BJ (cell line): ENCODE measurements at regions not wholly inside any gene's neighbourhood (a gene's known extent, or its start where the extent isn't known, plus 50 kb on each side); places are given as distances from the start of the nearest gene placed in this dataset.

ENCODE experiments used
- CTCF ChIA-PET: fragments of 350-600 bp; formaldehyde crosslinking; extraction: SDS; loops from one replicate; lab custom pipeline; 2021; ENCODE audit warnings: antibody characterized with exemption, inconsistent platforms; lab: Yijun Ruan, JAX
- POLR2A ChIA-PET: fragments of 300-600 bp; sonication (Branson Sonifier 250); formaldehyde crosslinking; extraction: SDS; loops from one replicate; lab custom pipeline; 2021; ENCODE audit warnings: antibody characterized with exemption; lab: Charles Lee
- DNase-seq: peaks from one replicate; pipeline ENCODE4 v3.0.0-alpha.2; 2011; ENCODE audit warnings: low read depth
- H3K27me3 ChIP-seq: 2 replicates; pipeline ENCODE4 v1.6.0; 2011; ENCODE audit warnings: low read length; ENCODE audit not compliant: control insufficient read depth, insufficient read depth
- H3K36me3 ChIP-seq: 2 replicates; pipeline ENCODE4 v1.5.1; 2011; ENCODE audit warnings: low read length; ENCODE audit not compliant: control insufficient read depth, insufficient read depth
- H3K4me3 ChIP-seq: 2 replicates; pipeline ENCODE4 v1.5.1; 2011; ENCODE audit warnings: low read depth, mild to moderate bottlenecking, control low read depth, low read length
- TF ChIP-seq, protein P1 (sequence below): IDR thresholded peaks from 2 replicates; pipeline ENCODE4 v1.5.1; 2011; ENCODE audit warnings: low read depth, mild to moderate bottlenecking, control low read depth, inconsistent platforms, low read length, moderate library complexity; ENCODE audit not compliant: insufficient read depth

GRCh38 chr6:140956571-140957369 is 1176.0 kb upstream of the GJE1 start:
- POLR2A ChIA-PET = no interaction called here
- H3K4me3 ChIP-seq = no peak overlapping the region
- no peak for DNase-seq
- TF ChIP-seq, protein P1, sequence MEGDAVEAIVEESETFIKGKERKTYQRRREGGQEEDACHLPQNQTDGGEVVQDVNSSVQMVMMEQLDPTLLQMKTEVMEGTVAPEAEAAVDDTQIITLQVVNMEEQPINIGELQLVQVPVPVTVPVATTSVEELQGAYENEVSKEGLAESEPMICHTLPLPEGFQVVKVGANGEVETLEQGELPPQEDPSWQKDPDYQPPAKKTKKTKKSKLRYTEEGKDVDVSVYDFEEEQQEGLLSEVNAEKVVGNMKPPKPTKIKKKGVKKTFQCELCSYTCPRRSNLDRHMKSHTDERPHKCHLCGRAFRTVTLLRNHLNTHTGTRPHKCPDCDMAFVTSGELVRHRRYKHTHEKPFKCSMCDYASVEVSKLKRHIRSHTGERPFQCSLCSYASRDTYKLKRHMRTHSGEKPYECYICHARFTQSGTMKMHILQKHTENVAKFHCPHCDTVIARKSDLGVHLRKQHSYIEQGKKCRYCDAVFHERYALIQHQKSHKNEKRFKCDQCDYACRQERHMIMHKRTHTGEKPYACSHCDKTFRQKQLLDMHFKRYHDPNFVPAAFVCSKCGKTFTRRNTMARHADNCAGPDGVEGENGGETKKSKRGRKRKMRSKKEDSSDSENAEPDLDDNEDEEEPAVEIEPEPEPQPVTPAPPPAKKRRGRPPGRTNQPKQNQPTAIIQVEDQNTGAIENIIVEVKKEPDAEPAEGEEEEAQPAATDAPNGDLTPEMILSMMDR = no peak
- CTCF ChIA-PET = no interaction called here
- no peaks in the 10 kb centered on the region for H3K36me3 ChIP-seq
- H3K27me3 ChIP-seq = no peaks in the 10 kb centered on the region

- CTCF ChIA-PET = no interaction called here
- Histone ChIP-seq H3K4me3 (no peak overlapping the region), H3K36me3 (no peaks in the 10 kb centered on the region), H3K27me3 (peaks cover 2% of the 10 kb centered on the region; the same call in 1 of the 2 replicates)
- TF ChIP-seq, protein P1 = no peak
- POLR2A ChIA-PET = no interaction called here
- no peak for DNase-seq
These were observed 1192.3 kb upstream of the GJE1 start for GRCh38 chr6:140940251-140940925.

DNA sequence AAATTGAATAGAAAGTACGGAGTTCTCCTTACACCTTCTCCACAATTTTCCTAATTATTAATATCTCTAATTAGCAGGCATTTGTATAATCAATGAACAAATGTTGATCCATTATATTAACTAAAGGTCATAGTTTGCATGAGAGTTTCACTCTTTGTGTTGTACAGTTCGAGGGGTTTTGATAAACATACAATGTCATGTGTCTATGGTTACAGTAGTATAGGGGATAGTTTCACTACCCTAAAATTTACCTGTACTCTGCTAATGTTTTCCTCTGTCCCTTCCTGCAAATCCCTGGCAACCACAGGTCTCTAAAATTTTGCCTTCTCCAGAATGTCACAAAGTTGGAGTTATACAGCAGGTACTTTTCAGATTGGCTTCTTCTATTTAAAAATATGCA is 1199.8 kb upstream of the GJE1 start:
- Histone ChIP-seq H3K27me3 (peaks cover 2% of the 10 kb centered on the region; the same call in 1 of the 2 replicates), H3K4me3 (no peak overlapping the region), H3K36me3 (no peaks in the 10 kb centered on the region)
- ChIA-PET CTCF (interaction anchor here (0.5 kb wide), 1 partner anchor 16 kb away, joined by 4 read pairs; no protein-coding TSS in a partner anchor), POLR2A (no interaction called here)
- TF ChIP-seq, protein P1 = no peak
- no peak for DNase-seq

GRCh38 chr6:140931581-140931980 is 1201.1 kb upstream of the GJE1 start:
- ChIA-PET CTCF (no interaction called here), POLR2A (no interaction called here)
- Histone ChIP-seq H3K36me3 (no peaks in the 10 kb centered on the region), H3K4me3 (no peak overlapping the region), H3K27me3 (no peaks in the 10 kb centered on the region)
- TF ChIP-seq, protein P1 = no peak
- DNase-seq = no peak

- no peaks in the 10 kb centered on the region for H3K27me3 ChIP-seq
- no peak overlapping the region for H3K4me3 ChIP-seq
- POLR2A ChIA-PET = no interaction called here
- DNase-seq = no peak
- CTCF ChIA-PET = no interaction called here
- H3K36me3 ChIP-seq = no peaks in the 10 kb centered on the region
- TF ChIP-seq, protein P1 = no peak
These were observed 1203.6 kb upstream of the GJE1 start for GRCh38 chr6:140929121-140929520.
